ENCODE measurements at regions not wholly inside any gene's neighbourhood (a gene's known extent, or its start where the extent isn't known, plus 50 kb on each side); places are given as distances from the start of the nearest gene placed in this dataset.

DNA sequence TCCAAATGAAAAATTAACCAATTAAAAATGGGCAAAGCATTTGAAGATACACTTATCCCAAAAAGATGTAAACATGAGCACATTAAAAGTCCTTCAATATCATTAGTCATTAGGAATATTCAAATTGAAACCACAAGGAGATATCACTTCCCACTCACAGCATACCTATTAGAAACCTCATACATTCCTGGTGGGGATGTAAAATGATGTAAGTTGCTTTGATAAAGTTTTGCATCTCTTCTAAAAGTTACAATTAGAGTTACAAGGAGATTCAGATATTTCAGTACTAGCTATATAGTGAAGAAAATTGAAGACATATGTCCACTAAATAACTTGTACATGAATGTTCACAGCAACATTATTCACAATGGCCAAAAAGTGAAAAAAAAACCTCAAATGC lies 1109.3 kb upstream of the LCORL start:
- TF ChIP-seq JUND (IDR thresholded peaks at IDR 0.05; ENCODE audit: low read depth): no peak
- DNase-seq (ENCODE audit: low read depth in 1 of 2, low spot score in 1 of 2): no peak
- in situ Hi-C loops (cut with HindIII; ENCODE audit: low pct_unique_long_range_greater_than_20kb, low sequenced_read_pairs): no loop called here

DNA sequence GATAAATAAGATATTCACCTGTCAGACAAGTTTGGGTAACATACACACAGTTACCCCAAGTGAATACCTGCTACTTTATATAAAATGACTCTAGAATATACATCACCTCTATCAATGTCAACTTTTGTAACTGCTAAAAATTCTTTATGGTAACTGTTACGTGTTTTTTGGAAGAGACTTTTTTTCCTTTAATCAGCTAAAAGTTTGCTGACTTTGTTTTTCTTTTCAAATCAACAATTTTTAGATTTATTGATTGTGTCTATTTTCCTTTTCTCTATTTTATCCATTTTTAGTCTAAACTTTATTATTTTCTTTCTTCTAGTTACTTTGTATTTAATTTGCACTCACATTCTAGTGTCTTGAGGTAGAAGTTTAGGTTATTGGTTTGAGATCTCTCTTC lies 1106.6 kb upstream of the LCORL start:
- in situ Hi-C loops (cut with HindIII; ENCODE audit: low pct_unique_long_range_greater_than_20kb, low sequenced_read_pairs): no loop called here
- TF ChIP-seq JUND (IDR thresholded peaks at IDR 0.05; ENCODE audit: low read depth): no peak
- no peak for DNase-seq (ENCODE audit: low read depth in 1 of 2, low spot score in 1 of 2)

DNA sequence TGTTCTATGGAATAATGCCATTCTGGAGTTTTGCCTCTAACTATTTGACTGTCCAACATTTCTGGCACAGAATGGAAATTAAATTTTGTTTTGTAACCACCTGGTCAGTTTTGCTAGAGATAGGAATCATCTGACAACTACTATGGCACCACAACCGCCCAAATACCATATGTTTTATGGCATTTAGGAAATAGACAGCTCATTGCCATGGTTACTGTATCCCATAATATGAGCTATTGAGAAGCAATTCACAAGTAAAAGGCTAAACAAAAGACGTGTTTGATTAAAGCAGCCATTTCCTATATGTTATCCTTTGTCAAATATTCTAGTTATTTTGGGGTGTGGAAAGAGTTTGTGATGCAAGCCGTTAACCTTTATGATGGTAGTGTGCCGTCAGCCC lies 1105.3 kb upstream of the LCORL start:
- no peak for TF ChIP-seq JUND (IDR thresholded peaks at IDR 0.05; ENCODE audit: low read depth)
- DNase-seq (ENCODE audit: low read depth in 1 of 2, low spot score in 1 of 2): no peak
- in situ Hi-C loops (cut with HindIII; ENCODE audit: low pct_unique_long_range_greater_than_20kb, low sequenced_read_pairs): no loop called here

DNA sequence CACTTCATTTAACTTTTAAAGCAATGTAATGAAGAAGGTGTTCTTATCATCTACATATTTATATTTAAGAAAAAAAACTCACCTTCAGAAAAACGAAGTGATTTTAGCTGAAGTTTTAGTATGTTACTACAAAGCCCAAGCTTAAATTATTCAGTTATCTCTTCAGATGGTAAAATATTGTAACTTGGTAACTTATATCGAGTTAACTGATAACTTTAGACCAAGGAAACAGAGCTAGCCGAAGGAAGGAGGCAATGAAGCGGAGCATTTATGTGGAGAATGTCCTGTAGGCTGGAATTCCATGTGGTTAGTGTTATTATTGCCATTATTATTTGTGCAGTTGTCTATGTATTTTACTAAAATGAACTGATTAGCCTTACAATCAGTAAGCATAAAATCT lies 1102.1 kb upstream of the LCORL start:
- in situ Hi-C loops (cut with HindIII; ENCODE audit: low pct_unique_long_range_greater_than_20kb, low sequenced_read_pairs): no loop called here

GRCh38 chr4:19119904-19120560 lies 1098.5 kb upstream of the LCORL start:
- in situ Hi-C loops (cut with HindIII; ENCODE audit: low pct_unique_long_range_greater_than_20kb, low sequenced_read_pairs): no loop called here
- DNase-seq (ENCODE audit: low read depth in 1 of 2, low spot score in 1 of 2): no peak
- no peak for TF ChIP-seq JUND (IDR thresholded peaks at IDR 0.05; ENCODE audit: low read depth)

More for the DNA sequence above, 1102.1 kb upstream of the LCORL start:
- no peak for TF ChIP-seq JUND (IDR thresholded peaks at IDR 0.05; ENCODE audit: low read depth)
- no peak for DNase-seq (ENCODE audit: low read depth in 1 of 2, low spot score in 1 of 2)

GRCh38 chr4:19117022-19117421 lies 1095.5 kb upstream of the LCORL start:
- in situ Hi-C loops (cut with HindIII; ENCODE audit: low pct_unique_long_range_greater_than_20kb, low sequenced_read_pairs): no loop called here
- DNase-seq (ENCODE audit: low read depth in 1 of 2, low spot score in 1 of 2): no peak
- TF ChIP-seq JUND (IDR thresholded peaks at IDR 0.05; ENCODE audit: low read depth): no peak

GRCh38 chr4:19104176-19104575 lies 1082.6 kb upstream of the LCORL start:
- no peak for TF ChIP-seq JUND (IDR thresholded peaks at IDR 0.05; ENCODE audit: low read depth)
- DNase-seq (ENCODE audit: low read depth in 1 of 2, low spot score in 1 of 2): no peak
- in situ Hi-C loops (cut with HindIII; ENCODE audit: low pct_unique_long_range_greater_than_20kb, low sequenced_read_pairs): no loop called here

- TF ChIP-seq JUND (IDR thresholded peaks at IDR 0.05; ENCODE audit: low read depth): no peak
- in situ Hi-C loops (cut with HindIII; ENCODE audit: low pct_unique_long_range_greater_than_20kb, low sequenced_read_pairs): no loop called here
Measured at GRCh38 chr4:19095491-19096046, 1074.0 kb upstream of the LCORL start.

DNA sequence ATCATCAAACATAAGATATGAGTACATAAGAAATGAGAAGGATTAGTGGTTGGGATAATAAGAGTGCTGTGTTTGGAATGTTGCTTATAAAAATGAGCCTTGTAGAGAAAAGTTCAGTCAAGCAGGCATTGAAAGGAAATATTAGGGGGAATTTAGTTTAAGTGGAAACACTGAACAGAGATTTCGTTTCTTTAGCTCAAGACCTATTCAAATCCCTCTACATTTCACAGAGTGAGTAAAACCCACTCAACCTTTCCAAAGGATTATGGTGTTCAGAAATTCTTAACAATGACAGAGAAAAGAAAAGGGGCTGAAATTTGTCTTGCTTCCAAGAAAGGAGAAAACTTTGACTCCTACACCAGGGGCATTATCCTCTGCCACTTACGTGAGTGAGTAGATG lies 1072.4 kb upstream of the LCORL start:
- no peak for DNase-seq (ENCODE audit: low read depth in 1 of 2, low spot score in 1 of 2)
- in situ Hi-C loops (cut with HindIII; ENCODE audit: low pct_unique_long_range_greater_than_20kb, low sequenced_read_pairs): no loop called here
- TF ChIP-seq JUND (IDR thresholded peaks at IDR 0.05; ENCODE audit: low read depth): no peak

More at GRCh38 chr4:19095491-19096046, 1074.0 kb upstream of the LCORL start:
- no peak for DNase-seq (ENCODE audit: low read depth in 1 of 2, low spot score in 1 of 2)

GRCh38 chr4:19092797-19093196 lies 1071.2 kb upstream of the LCORL start:
- no peak for DNase-seq (ENCODE audit: low read depth in 1 of 2, low spot score in 1 of 2)
- in situ Hi-C loops (cut with HindIII; ENCODE audit: low pct_unique_long_range_greater_than_20kb, low sequenced_read_pairs): no loop called here
- no peak for TF ChIP-seq JUND (IDR thresholded peaks at IDR 0.05; ENCODE audit: low read depth)

DNA sequence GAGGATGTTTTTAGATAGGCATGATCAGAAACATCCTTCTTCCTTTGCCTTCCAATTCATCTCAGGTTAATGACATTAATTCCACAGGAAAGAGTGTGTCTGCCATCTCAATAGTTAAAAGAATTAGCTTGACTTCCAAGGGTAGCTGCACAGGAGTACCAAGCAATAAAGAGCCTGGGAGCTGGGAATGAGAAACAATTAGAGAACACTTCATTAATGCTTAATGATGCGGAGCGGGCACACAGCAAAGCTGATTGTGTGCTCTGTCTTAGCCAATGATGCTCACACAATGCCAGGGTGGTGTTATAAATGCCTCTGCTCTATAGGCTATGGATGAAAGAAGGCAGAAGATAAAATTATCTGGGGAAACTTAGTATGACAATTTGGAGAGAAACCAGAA lies 1052.5 kb upstream of the LCORL start:
- no peak for TF ChIP-seq JUND (IDR thresholded peaks at IDR 0.05; ENCODE audit: low read depth)
- in situ Hi-C loops (cut with HindIII; ENCODE audit: low pct_unique_long_range_greater_than_20kb, low sequenced_read_pairs): no loop called here
- DNase-seq (ENCODE audit: low read depth in 1 of 2, low spot score in 1 of 2): no peak

- in situ Hi-C loops (cut with HindIII; ENCODE audit: low pct_unique_long_range_greater_than_20kb, low sequenced_read_pairs): no loop called here
- DNase-seq (ENCODE audit: low read depth in 1 of 2, low spot score in 1 of 2): no peak
- no peak for TF ChIP-seq JUND (IDR thresholded peaks at IDR 0.05; ENCODE audit: low read depth)
Measured at GRCh38 chr4:19063662-19064061, 1042.1 kb upstream of the LCORL start.

GRCh38 chr4:19054916-19055315 lies 1033.4 kb upstream of the LCORL start:
- no peak for TF ChIP-seq JUND (IDR thresholded peaks at IDR 0.05; ENCODE audit: low read depth)
- DNase-seq (ENCODE audit: low read depth in 1 of 2, low spot score in 1 of 2): no peak
- in situ Hi-C loops (cut with HindIII; ENCODE audit: low pct_unique_long_range_greater_than_20kb, low sequenced_read_pairs): no loop called here

GRCh38 chr4:19051831-19052230 lies 1030.3 kb upstream of the LCORL start:
- TF ChIP-seq JUND (IDR thresholded peaks at IDR 0.05; ENCODE audit: low read depth): no peak
- in situ Hi-C loops (cut with HindIII; ENCODE audit: low pct_unique_long_range_greater_than_20kb, low sequenced_read_pairs): no loop called here
- no peak for DNase-seq (ENCODE audit: low read depth in 1 of 2, low spot score in 1 of 2)

All from T47D (cell line).